ENCODE measurements at regions not wholly inside any gene's neighbourhood (a gene's known extent, or its start where the extent isn't known, plus 50 kb on each side); places are given as distances from the start of the nearest gene placed in this dataset.

DNA sequence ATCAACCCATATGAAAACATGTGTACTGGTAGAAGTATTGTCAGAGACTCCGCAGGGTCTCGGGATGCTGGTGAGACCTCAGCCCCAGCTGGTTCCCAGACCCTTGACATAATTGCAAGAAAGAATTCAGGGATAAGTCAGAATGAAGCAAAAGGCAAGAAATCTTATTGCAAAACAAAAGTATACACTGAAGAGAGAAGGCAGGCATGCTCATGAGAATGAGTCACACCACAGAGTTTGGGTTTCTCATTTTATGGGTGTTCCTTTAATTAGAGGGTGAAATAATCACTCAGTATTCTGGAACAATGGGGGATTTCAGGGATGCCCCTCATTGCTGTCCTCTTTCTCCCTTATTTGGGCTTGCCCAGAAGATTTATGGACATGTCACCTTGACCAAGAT is 1423.8 kb upstream of the MIR17HG start:
- H3K36me3 ChIP-seq (replicated peaks; ENCODE audit: low read depth, low read length) = no peaks in the 10 kb centered on the region
- H4K20me1 ChIP-seq (ENCODE audit: insufficient read depth, low read length) = no peaks in the 10 kb centered on the region
- H3K9me3 ChIP-seq (ENCODE audit: insufficient read depth, low read length) = no peaks in the 10 kb centered on the region
- H3K27me3 ChIP-seq (ENCODE audit: low read depth, low read length) = no peaks in the 10 kb centered on the region
- TF ChIP-seq, protein P1, sequence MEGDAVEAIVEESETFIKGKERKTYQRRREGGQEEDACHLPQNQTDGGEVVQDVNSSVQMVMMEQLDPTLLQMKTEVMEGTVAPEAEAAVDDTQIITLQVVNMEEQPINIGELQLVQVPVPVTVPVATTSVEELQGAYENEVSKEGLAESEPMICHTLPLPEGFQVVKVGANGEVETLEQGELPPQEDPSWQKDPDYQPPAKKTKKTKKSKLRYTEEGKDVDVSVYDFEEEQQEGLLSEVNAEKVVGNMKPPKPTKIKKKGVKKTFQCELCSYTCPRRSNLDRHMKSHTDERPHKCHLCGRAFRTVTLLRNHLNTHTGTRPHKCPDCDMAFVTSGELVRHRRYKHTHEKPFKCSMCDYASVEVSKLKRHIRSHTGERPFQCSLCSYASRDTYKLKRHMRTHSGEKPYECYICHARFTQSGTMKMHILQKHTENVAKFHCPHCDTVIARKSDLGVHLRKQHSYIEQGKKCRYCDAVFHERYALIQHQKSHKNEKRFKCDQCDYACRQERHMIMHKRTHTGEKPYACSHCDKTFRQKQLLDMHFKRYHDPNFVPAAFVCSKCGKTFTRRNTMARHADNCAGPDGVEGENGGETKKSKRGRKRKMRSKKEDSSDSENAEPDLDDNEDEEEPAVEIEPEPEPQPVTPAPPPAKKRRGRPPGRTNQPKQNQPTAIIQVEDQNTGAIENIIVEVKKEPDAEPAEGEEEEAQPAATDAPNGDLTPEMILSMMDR (IDR thresholded peaks at IDR 0.05; ENCODE audit: low read depth, low read length) = no peak
- no peak for TF ChIP-seq EZH2phosphoT487 (IDR thresholded peaks at IDR 0.05; ENCODE audit: low read depth)
- H3K9ac ChIP-seq (ENCODE audit: low read length) = no peak overlapping the region
- H3K79me2 ChIP-seq (ENCODE audit: low read length) = no peaks in the 10 kb centered on the region
- H3K4me1 ChIP-seq (ENCODE audit: low read length) = peaks cover 7% of the 10 kb centered on the region
- H2AFZ ChIP-seq (ENCODE audit: low read depth, low read length) = no peak overlapping the region
- no peak overlapping the region for H3K4me2 ChIP-seq (ENCODE audit: low read length)
- H3K4me3 ChIP-seq (ENCODE audit: low read length) = no peak overlapping the region
- H3K27ac ChIP-seq (ENCODE audit: low read length) = no peak overlapping the region

DNA sequence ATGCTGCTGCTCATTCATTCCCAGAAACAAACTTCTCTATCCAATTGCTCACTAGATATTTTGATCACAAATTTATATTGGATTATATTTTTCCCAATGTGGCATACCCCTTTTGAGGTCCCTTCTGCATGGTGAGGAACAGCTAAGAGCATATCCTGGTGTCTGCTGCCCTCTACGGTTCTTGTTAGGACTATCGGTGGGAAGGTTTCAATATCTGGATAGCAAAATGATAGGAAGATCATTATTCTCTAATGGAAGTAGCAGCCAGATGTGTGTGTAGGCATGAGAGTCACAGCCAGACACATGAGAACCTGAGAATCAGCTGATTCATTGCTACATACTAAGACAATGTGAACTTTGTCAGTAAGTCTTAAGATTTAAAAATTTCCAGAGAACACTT is 1422.4 kb upstream of the MIR17HG start:
- peak overlapping the region; percentile 16; the same call in 1 of the 2 replicates for H3K4me2 ChIP-seq (ENCODE audit: low read length)
- H4K20me1 ChIP-seq (ENCODE audit: insufficient read depth, low read length) = no peaks in the 10 kb centered on the region
- TF ChIP-seq EZH2phosphoT487 (IDR thresholded peaks at IDR 0.05; ENCODE audit: low read depth) = no peak
- TF ChIP-seq, protein P1 (IDR thresholded peaks at IDR 0.05; ENCODE audit: low read depth, low read length) = peak; percentile 89
- no peaks in the 10 kb centered on the region for H3K27me3 ChIP-seq (ENCODE audit: low read depth, low read length)
- H3K4me1 ChIP-seq (ENCODE audit: low read length) = peaks cover 7% of the 10 kb centered on the region
- no peaks in the 10 kb centered on the region for H3K36me3 ChIP-seq (replicated peaks; ENCODE audit: low read depth, low read length)
- H3K9ac ChIP-seq (ENCODE audit: low read length) = no peak overlapping the region
- H3K27ac ChIP-seq (ENCODE audit: low read length) = no peak overlapping the region
- H2AFZ ChIP-seq (ENCODE audit: low read depth, low read length) = peak overlapping the region; percentile 33; the same call in 1 of the 2 replicates
- H3K79me2 ChIP-seq (ENCODE audit: low read length) = no peaks in the 10 kb centered on the region
- no peaks in the 10 kb centered on the region for H3K9me3 ChIP-seq (ENCODE audit: insufficient read depth, low read length)
- H3K4me3 ChIP-seq (ENCODE audit: low read length) = no peak overlapping the region

DNA sequence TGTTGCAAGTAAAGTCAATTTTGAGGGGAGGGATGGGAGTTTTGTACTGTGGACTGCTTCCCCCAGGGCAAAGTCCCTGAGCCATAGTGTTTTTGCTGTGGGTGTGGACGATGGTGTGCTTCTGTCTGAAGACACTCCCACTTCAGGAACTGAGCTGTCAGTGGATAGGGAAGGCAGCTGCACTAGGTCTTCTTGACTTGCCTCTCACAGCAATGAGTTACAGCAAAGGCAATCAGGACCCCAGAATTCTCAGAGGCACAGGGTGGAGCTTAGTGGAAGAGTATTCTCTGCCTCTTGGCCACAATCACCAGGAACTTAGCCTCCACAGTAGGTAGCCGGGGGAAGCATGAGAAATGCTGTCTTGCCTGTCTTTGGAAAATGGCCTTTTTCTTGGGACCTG is 1416.6 kb upstream of the MIR17HG start:
- Histone ChIP-seq H3K27ac (ENCODE audit: low read length) (no peak overlapping the region), H3K9ac (ENCODE audit: low read length) (no peak overlapping the region)
- TF ChIP-seq, protein P1 (IDR thresholded peaks at IDR 0.05; ENCODE audit: low read depth, low read length) = no peak
- no peak for TF ChIP-seq EZH2phosphoT487 (IDR thresholded peaks at IDR 0.05; ENCODE audit: low read depth)

DNA sequence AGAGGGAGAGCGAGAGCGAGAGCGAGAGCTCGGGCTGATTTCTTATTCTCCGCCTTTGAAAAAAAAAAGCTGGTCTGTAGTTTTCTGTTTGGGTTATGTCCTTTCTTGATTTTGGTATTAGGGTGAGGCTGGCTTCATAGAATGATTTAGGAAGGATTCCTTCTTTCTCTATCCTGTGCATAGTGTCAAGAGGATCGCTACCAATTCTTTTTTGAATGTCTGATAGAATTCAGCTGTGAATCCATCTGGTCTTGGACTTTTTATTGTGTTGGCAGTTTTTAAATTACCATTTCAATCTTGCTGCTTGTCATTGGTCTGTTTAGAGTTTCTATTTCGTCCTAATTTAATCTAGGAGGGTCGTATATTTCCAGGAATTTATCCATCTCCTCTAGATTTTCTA is 1414.6 kb upstream of the MIR17HG start:
- Histone ChIP-seq H3K4me2 (ENCODE audit: low read length) (no peak overlapping the region), H3K4me3 (ENCODE audit: low read length) (no peak overlapping the region), H4K20me1 (ENCODE audit: insufficient read depth, low read length) (no peaks in the 10 kb centered on the region), H3K36me3 (replicated peaks; ENCODE audit: low read depth, low read length) (no peaks in the 10 kb centered on the region), H3K4me1 (ENCODE audit: low read length) (no peaks in the 10 kb centered on the region), H2AFZ (ENCODE audit: low read depth, low read length) (no peak overlapping the region), H3K27ac (ENCODE audit: low read length) (no peak overlapping the region), H3K79me2 (ENCODE audit: low read length) (no peaks in the 10 kb centered on the region), H3K27me3 (ENCODE audit: low read depth, low read length) (no peaks in the 10 kb centered on the region), H3K9me3 (ENCODE audit: insufficient read depth, low read length) (no peaks in the 10 kb centered on the region), H3K9ac (ENCODE audit: low read length) (no peak overlapping the region)
- no peak for TF ChIP-seq EZH2phosphoT487 (IDR thresholded peaks at IDR 0.05; ENCODE audit: low read depth)
- TF ChIP-seq, protein P1 (IDR thresholded peaks at IDR 0.05; ENCODE audit: low read depth, low read length) = no peak

More for the DNA sequence above, 1416.6 kb upstream of the MIR17HG start:
- Histone ChIP-seq H3K4me3 (ENCODE audit: low read length) (no peak overlapping the region), H3K79me2 (ENCODE audit: low read length) (no peaks in the 10 kb centered on the region), H3K9me3 (ENCODE audit: insufficient read depth, low read length) (no peaks in the 10 kb centered on the region), H3K4me1 (ENCODE audit: low read length) (no peaks in the 10 kb centered on the region), H3K36me3 (replicated peaks; ENCODE audit: low read depth, low read length) (no peaks in the 10 kb centered on the region), H3K27me3 (ENCODE audit: low read depth, low read length) (no peaks in the 10 kb centered on the region), H2AFZ (ENCODE audit: low read depth, low read length) (peak overlapping the region; percentile 37; the same call in 1 of the 2 replicates), H3K4me2 (ENCODE audit: low read length) (no peak overlapping the region), H4K20me1 (ENCODE audit: insufficient read depth, low read length) (no peaks in the 10 kb centered on the region)

All from OCI-LY3 (cell line).